Mesendoderm (in vitro differentiated cells): ENCODE measurements at regions not wholly inside any gene's neighbourhood (a gene's known extent, or its start where the extent isn't known, plus 50 kb on each side); places are given as distances from the start of the nearest gene placed in this dataset.
A peak's percentile ranks its signal among the peaks of the same experiment; 100 is the strongest.

Experiments used
- DNase-seq: peaks from one replicate; pipeline ENCODE4 v3.0.0; 2013
- H2AK5ac ChIP-seq: 2 replicates; pipeline ENCODE4 v1.6.1; 2013; ENCODE audit warnings: low read length, inconsistent platforms
- H2BK120ac ChIP-seq: 2 replicates; pipeline ENCODE4 v1.6.1; 2013; ENCODE audit warnings: low read depth, mild to moderate bottlenecking, low read length, moderate library complexity, mixed read lengths
- H2BK15ac ChIP-seq: replicated peaks from 2 replicates; pipeline ENCODE4 v1.6.1; 2013; ENCODE audit warnings: low read depth, mild to moderate bottlenecking, moderate library complexity
- H2BK5ac ChIP-seq: 2 replicates; pipeline ENCODE4 v1.6.1; 2013; ENCODE audit warnings: low read length, inconsistent platforms
- H3K18ac ChIP-seq: 2 replicates; pipeline ENCODE4 v1.6.1; 2013; ENCODE audit warnings: mild to moderate bottlenecking, low read length, mixed read lengths
- H3K23ac ChIP-seq: one replicate; pipeline ENCODE4 v1.6.1; 2013; ENCODE audit warnings: low read length
- H3K27ac ChIP-seq: 2 replicates; pipeline ENCODE4 v1.5.1; 2013; ENCODE audit warnings: low read depth, mild to moderate bottlenecking, inconsistent platforms, low read length, moderate library complexity
- H3K27me3 ChIP-seq: 2 replicates; pipeline ENCODE4 v1.6.1; 2013; ENCODE audit warnings: low read length, control low read depth, mild to moderate bottlenecking, inconsistent platforms; ENCODE audit not compliant: insufficient read depth, poor library complexity
- H3K36me3 ChIP-seq: 2 replicates; pipeline ENCODE4 v1.6.1; 2013; ENCODE audit warnings: low read length, inconsistent platforms; ENCODE audit not compliant: control insufficient read depth, insufficient read depth
- H3K4ac ChIP-seq: one replicate; pipeline ENCODE4 v1.6.1; 2013; ENCODE audit warnings: low read depth, mild to moderate bottlenecking, low read length, moderate library complexity
- H3K4me1 ChIP-seq: 2 replicates; pipeline ENCODE4 v1.6.1; 2013; ENCODE audit warnings: low read depth, low read length, inconsistent platforms; ENCODE audit not compliant: control insufficient read depth
- H3K4me2 ChIP-seq: 2 replicates; pipeline ENCODE4 v1.6.1; 2013; ENCODE audit warnings: low read length
- H3K4me3 ChIP-seq: 2 replicates; pipeline ENCODE4 v1.5.1; 2013; ENCODE audit warnings: mild to moderate bottlenecking, low read length
- H3K56ac ChIP-seq: one replicate; pipeline ENCODE4 v1.6.1; 2013; ENCODE audit warnings: low read length
- H3K79me1 ChIP-seq: 2 replicates; pipeline ENCODE4 v1.6.1; 2013; ENCODE audit warnings: low read length, inconsistent platforms
- H3K79me2 ChIP-seq: 2 replicates; pipeline ENCODE4 v1.6.1; 2013; ENCODE audit warnings: mild to moderate bottlenecking, low read length; ENCODE audit not compliant: control insufficient read depth, insufficient read depth
- H3K9ac ChIP-seq: 2 replicates; pipeline ENCODE4 v1.6.1; 2013; ENCODE audit warnings: low read length, inconsistent platforms
- H4K5ac ChIP-seq: one replicate; pipeline ENCODE4 v1.6.1; 2013; ENCODE audit warnings: low read length
- H4K8ac ChIP-seq: one replicate; pipeline ENCODE4 v1.6.1; 2013; ENCODE audit warnings: low read depth, mild to moderate bottlenecking, control low read depth, low read length, moderate library complexity
- WGBS: extraction: QIAGEN DNeasy Blood & Tissue Kit; methylation state at CpG from one replicate; pipeline ENCODE4 v1.1.7; 2013; ENCODE audit warnings: low lambda C conversion rate, missing lambda C conversion rate; ENCODE audit not compliant: insufficient coverage; ENCODE audit errors: extremely low coverage; 5-methylcytosine and 5-hydroxymethylcytosine counted together

- H3K27ac ChIP-seq: no peak overlapping the region
- H3K23ac ChIP-seq: no peak overlapping the region
- H2AK5ac ChIP-seq: no peak overlapping the region
- no peaks in the 10 kb centered on the region for H3K79me1 ChIP-seq
- no peak overlapping the region for H2BK120ac ChIP-seq
- no peaks in the 10 kb centered on the region for H3K79me2 ChIP-seq
- no peak overlapping the region for H3K4ac ChIP-seq
- no peak overlapping the region for H4K5ac ChIP-seq
- no peak overlapping the region for H3K18ac ChIP-seq
- no peaks in the 10 kb centered on the region for H3K4me1 ChIP-seq
- no peak overlapping the region for H3K56ac ChIP-seq
- H4K8ac ChIP-seq: no peak overlapping the region
- H3K4me2 ChIP-seq: no peak overlapping the region
- no peaks in the 10 kb centered on the region for H3K36me3 ChIP-seq
- H3K9ac ChIP-seq: no peak overlapping the region
- no peak overlapping the region for H3K4me3 ChIP-seq
- WGBS: no CpG with 5 or more reads among the region's 5 CpGs
- H2BK5ac ChIP-seq: no peak overlapping the region
- DNase-seq: no peak
- H2BK15ac ChIP-seq: no peak overlapping the region
- no peaks in the 10 kb centered on the region for H3K27me3 ChIP-seq
Measured at GRCh38 chr10:89120931-89121763, 86.0 kb downstream of the CH25H start.

- H4K5ac ChIP-seq: no peak overlapping the region
- H2AK5ac ChIP-seq: no peak overlapping the region
- no peaks in the 10 kb centered on the region for H3K36me3 ChIP-seq
- H3K9ac ChIP-seq: no peak overlapping the region
- no peaks in the 10 kb centered on the region for H3K4me1 ChIP-seq
- no peak overlapping the region for H2BK15ac ChIP-seq
- no peaks in the 10 kb centered on the region for H3K79me2 ChIP-seq
- H4K8ac ChIP-seq: no peak overlapping the region
- no peak overlapping the region for H3K56ac ChIP-seq
- H3K18ac ChIP-seq: no peak overlapping the region
- H2BK120ac ChIP-seq: no peak overlapping the region
- H3K4ac ChIP-seq: no peak overlapping the region
- H3K23ac ChIP-seq: no peak overlapping the region
- H3K27me3 ChIP-seq: no peaks in the 10 kb centered on the region
- no peaks in the 10 kb centered on the region for H3K79me1 ChIP-seq
- no peak overlapping the region for H2BK5ac ChIP-seq
- no peak overlapping the region for H3K4me2 ChIP-seq
- WGBS: no CpG with 5 or more reads among the region's 1 CpG
- no peak overlapping the region for H3K4me3 ChIP-seq
- no peak for DNase-seq
- no peak overlapping the region for H3K27ac ChIP-seq
Measured at GRCh38 chr10:89119651-89120050, 87.5 kb downstream of the CH25H start.

GRCh38 chr10:89118091-89118490 is 89.0 kb downstream of the CH25H start:
- Histone ChIP-seq H3K79me2 (no peaks in the 10 kb centered on the region), H3K23ac (no peak overlapping the region), H2BK15ac (no peak overlapping the region), H4K5ac (no peak overlapping the region), H3K36me3 (no peaks in the 10 kb centered on the region), H2BK120ac (no peak overlapping the region), H3K27me3 (no peaks in the 10 kb centered on the region), H4K8ac (no peak overlapping the region), H3K4me2 (no peak overlapping the region), H2AK5ac (no peak overlapping the region), H3K4ac (no peak overlapping the region), H3K4me1 (no peaks in the 10 kb centered on the region), H3K18ac (no peak overlapping the region), H2BK5ac (no peak overlapping the region), H3K56ac (no peak overlapping the region), H3K4me3 (no peak overlapping the region), H3K79me1 (no peaks in the 10 kb centered on the region), H3K27ac (no peak overlapping the region), H3K9ac (no peak overlapping the region)
- DNase-seq: no peak
- no CpG with 5 or more reads among the region's 1 CpG for WGBS

GRCh38 chr10:89115876-89116627 is 91.1 kb downstream of the CH25H start:
- H3K27ac ChIP-seq: no peak overlapping the region
- no peak overlapping the region for H4K8ac ChIP-seq
- no peaks in the 10 kb centered on the region for H3K36me3 ChIP-seq
- no peak overlapping the region for H3K4ac ChIP-seq
- H3K18ac ChIP-seq: no peak overlapping the region
- H3K79me2 ChIP-seq: no peaks in the 10 kb centered on the region
- H3K4me3 ChIP-seq: no peak overlapping the region
- no peaks in the 10 kb centered on the region for H3K27me3 ChIP-seq
- no peak overlapping the region for H2AK5ac ChIP-seq
- no peak overlapping the region for H3K23ac ChIP-seq
- no peak overlapping the region for H3K9ac ChIP-seq
- H4K5ac ChIP-seq: no peak overlapping the region
- DNase-seq: peak; percentile 80
- no CpG with 5 or more reads among the region's 9 CpGs for WGBS
- H3K4me1 ChIP-seq: no peaks in the 10 kb centered on the region
- no peak overlapping the region for H2BK15ac ChIP-seq
- no peaks in the 10 kb centered on the region for H3K79me1 ChIP-seq
- H3K4me2 ChIP-seq: no peak overlapping the region
- H2BK120ac ChIP-seq: no peak overlapping the region
- no peak overlapping the region for H2BK5ac ChIP-seq
- no peak overlapping the region for H3K56ac ChIP-seq

GRCh38 chr10:89114846-89115625 is 92.1 kb downstream of the CH25H start:
- Histone ChIP-seq H2BK5ac (no peak overlapping the region), H3K36me3 (no peaks in the 10 kb centered on the region), H4K5ac (no peak overlapping the region), H4K8ac (no peak overlapping the region), H3K27ac (no peak overlapping the region), H3K4ac (no peak overlapping the region), H2AK5ac (no peak overlapping the region), H3K79me2 (no peaks in the 10 kb centered on the region), H3K56ac (no peak overlapping the region), H3K4me3 (no peak overlapping the region), H3K18ac (no peak overlapping the region), H3K23ac (no peak overlapping the region), H3K4me2 (no peak overlapping the region), H3K27me3 (no peaks in the 10 kb centered on the region), H3K9ac (no peak overlapping the region), H3K4me1 (no peaks in the 10 kb centered on the region), H2BK15ac (no peak overlapping the region), H2BK120ac (no peak overlapping the region), H3K79me1 (no peaks in the 10 kb centered on the region)
- no CpG with 5 or more reads among the region's 1 CpG for WGBS
- DNase-seq: no peak
